ENCODE measurements at regions not wholly inside any gene's neighbourhood (a gene's known extent, or its start where the extent isn't known, plus 50 kb on each side); places are given as distances from the start of the nearest gene placed in this dataset.

DNA sequence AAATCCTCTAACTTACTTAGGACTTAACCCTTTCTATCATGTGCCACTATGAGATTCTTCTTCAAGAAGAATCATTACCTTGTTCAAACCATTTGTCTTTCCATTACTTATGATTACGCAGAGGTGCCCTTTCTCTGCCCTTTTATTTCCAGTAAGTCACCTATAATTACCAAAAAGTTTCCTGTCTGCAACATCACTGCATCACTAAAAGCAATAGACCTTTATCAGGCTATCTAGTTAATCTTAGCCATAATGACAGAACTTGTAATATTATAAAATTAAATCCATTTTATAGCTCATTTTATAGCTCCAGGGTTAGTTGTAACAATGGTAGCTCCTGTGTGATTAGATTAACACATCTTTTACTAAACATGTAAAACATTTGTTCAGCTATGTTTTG is 673.6 kb upstream of the PITX2 start:
- ATAC-seq (no peak), DNase-seq (ENCODE audit: low read depth, low spot score) (no peak)
- no peaks in the 10 kb centered on the region for H3K36me3 ChIP-seq (ENCODE audit: control insufficient read depth, insufficient read depth, low read length)
- POLR2A ChIA-PET, result no interaction called here
- no peak overlapping the region for H3K27ac ChIP-seq (ENCODE audit: low read length)
- no peaks in the 10 kb centered on the region for H3K27me3 ChIP-seq (ENCODE audit: control insufficient read depth, insufficient read depth, low read length)
- in situ Hi-C loops (cut with HindIII; ENCODE audit: low pct_unique_long_range_greater_than_20kb, low sequenced_read_pairs), result no loop called here
- H3K4me3 ChIP-seq (ENCODE audit: low read depth in 2 of 2, low read length in 2 of 2), result no peak overlapping the region
- CTCF ChIA-PET, result no interaction called here
- intact Hi-C loops (cut with micrococcal nuclease; ENCODE audit: unreplicated experiment), result no loop called here
- H3K9me3 ChIP-seq (ENCODE audit: control insufficient read depth, insufficient read depth, low read depth, low read length), result no peaks in the 10 kb centered on the region
- H3K4me1 ChIP-seq (ENCODE audit: control insufficient read depth, insufficient read depth, low read length), result no peaks in the 10 kb centered on the region
- BruUV-seq (replicated peaks), result no TSS peak
- TF ChIP-seq TCF7L2 (IDR thresholded peaks at IDR 0.05; ENCODE audit: low read depth, low read length), result no peak
- TF ChIP-seq, protein P1, sequence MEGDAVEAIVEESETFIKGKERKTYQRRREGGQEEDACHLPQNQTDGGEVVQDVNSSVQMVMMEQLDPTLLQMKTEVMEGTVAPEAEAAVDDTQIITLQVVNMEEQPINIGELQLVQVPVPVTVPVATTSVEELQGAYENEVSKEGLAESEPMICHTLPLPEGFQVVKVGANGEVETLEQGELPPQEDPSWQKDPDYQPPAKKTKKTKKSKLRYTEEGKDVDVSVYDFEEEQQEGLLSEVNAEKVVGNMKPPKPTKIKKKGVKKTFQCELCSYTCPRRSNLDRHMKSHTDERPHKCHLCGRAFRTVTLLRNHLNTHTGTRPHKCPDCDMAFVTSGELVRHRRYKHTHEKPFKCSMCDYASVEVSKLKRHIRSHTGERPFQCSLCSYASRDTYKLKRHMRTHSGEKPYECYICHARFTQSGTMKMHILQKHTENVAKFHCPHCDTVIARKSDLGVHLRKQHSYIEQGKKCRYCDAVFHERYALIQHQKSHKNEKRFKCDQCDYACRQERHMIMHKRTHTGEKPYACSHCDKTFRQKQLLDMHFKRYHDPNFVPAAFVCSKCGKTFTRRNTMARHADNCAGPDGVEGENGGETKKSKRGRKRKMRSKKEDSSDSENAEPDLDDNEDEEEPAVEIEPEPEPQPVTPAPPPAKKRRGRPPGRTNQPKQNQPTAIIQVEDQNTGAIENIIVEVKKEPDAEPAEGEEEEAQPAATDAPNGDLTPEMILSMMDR (IDR thresholded peaks at IDR 0.05), result no peak
- no peak for TF ChIP-seq REST (IDR thresholded peaks at IDR 0.05; ENCODE audit: insufficient read depth in 1 of 2, low read depth in 2 of 2, low read length in 1 of 2)

GRCh38 chr4:111303806-111304205 is 680.9 kb upstream of the PITX2 start:
- intact Hi-C loops (cut with micrococcal nuclease; ENCODE audit: unreplicated experiment), result no loop called here
- BruUV-seq (replicated peaks), result no TSS peak
- no peak overlapping the region for H3K4me3 ChIP-seq (ENCODE audit: low read depth in 2 of 2, low read length in 2 of 2)
- no peaks in the 10 kb centered on the region for H3K9me3 ChIP-seq (ENCODE audit: control insufficient read depth, insufficient read depth, low read depth, low read length)
- in situ Hi-C loops (cut with HindIII; ENCODE audit: low pct_unique_long_range_greater_than_20kb, low sequenced_read_pairs), result no loop called here
- H3K27ac ChIP-seq (ENCODE audit: low read length), result no peak overlapping the region
- no peaks in the 10 kb centered on the region for H3K36me3 ChIP-seq (ENCODE audit: control insufficient read depth, insufficient read depth, low read length)
- no peaks in the 10 kb centered on the region for H3K4me1 ChIP-seq (ENCODE audit: control insufficient read depth, insufficient read depth, low read length)
- TF ChIP-seq POLR2AphosphoS5 (IDR thresholded peaks at IDR 0.05; ENCODE audit: low read depth, low read length), result no peak
- no peak for TF ChIP-seq SIN3A (IDR thresholded peaks at IDR 0.05; ENCODE audit: borderline replicate concordance, insufficient read depth, low read depth, low read length)
- TF ChIP-seq, protein P1 (IDR thresholded peaks at IDR 0.05), result no peak
- no peak for TF ChIP-seq REST (IDR thresholded peaks at IDR 0.05; ENCODE audit: insufficient read depth in 1 of 2, low read depth in 2 of 2, low read length in 1 of 2)
- TF ChIP-seq TCF7L2 (IDR thresholded peaks at IDR 0.05; ENCODE audit: low read depth, low read length), result no peak
- DNase-seq (ENCODE audit: low read depth, low spot score) (no peak), ATAC-seq (no peak)
- no peaks in the 10 kb centered on the region for H3K27me3 ChIP-seq (ENCODE audit: control insufficient read depth, insufficient read depth, low read length)
- ChIA-PET CTCF (no interaction called here), POLR2A (no interaction called here)
